ENCODE measurements at regions not wholly inside any gene's neighbourhood (a gene's known extent, or its start where the extent isn't known, plus 50 kb on each side); places are given as distances from the start of the nearest gene placed in this dataset.

GRCh38 chr15:66996094-66996493 lies 69.3 kb upstream of the SMAD3 start (continued):
- no peak for TF ChIP-seq PRDM15 (CRISPR knock-in tag; IDR thresholded peaks at IDR 0.05)

- in situ Hi-C loops (cut with MboI) (no loop called here), intact Hi-C loops (cut with micrococcal nuclease; ENCODE audit: unreplicated experiment) (no loop called here)
- no peak for FAIRE-seq
- Histone ChIP-seq H4K20me1 (ENCODE audit: control insufficient read depth, insufficient read depth) (no peaks in the 10 kb centered on the region), H3K79me2 (ENCODE audit: control insufficient read depth, insufficient read depth, low read length) (no peaks in the 10 kb centered on the region), H3K27me3 (replicated peaks in 1 of 2; ENCODE audit: control insufficient read depth in 2 of 2, insufficient read depth in 2 of 2, low read length in 1 of 2) (no peaks in the 10 kb centered on the region; a peak in 1 of 4 replicates), H3K4me1 (ENCODE audit: control insufficient read depth, insufficient read depth, low read length) (no peaks in the 10 kb centered on the region), H3K36me3 (ENCODE audit: control insufficient read depth in 2 of 2, insufficient read depth in 2 of 2, low read length in 1 of 2) (no peaks in the 10 kb centered on the region), H3K9ac (ENCODE audit: control insufficient read depth, insufficient read depth, low read length) (no peak overlapping the region), H3K9me3 (replicated peaks; ENCODE audit: control insufficient read depth, insufficient read depth, low read length) (no peaks in the 10 kb centered on the region; the same call in 2 of the 3 replicates), H3K27ac (ENCODE audit: control insufficient read depth, insufficient read depth) (no peak overlapping the region), H3K4me2 (ENCODE audit: control insufficient read depth, insufficient read depth) (no peak overlapping the region), H3K4me3 (no peak overlapping the region), H2AFZ (ENCODE audit: control insufficient read depth, low read depth, low read length) (no peak overlapping the region)
- DNase-seq (ENCODE audit: low read depth, low spot score), result no peak
- no TSS peak for BruUV-seq (replicated peaks)
- ATAC-seq, result no peak
- RAD21 ChIA-PET (ENCODE audit: unreplicated experiment), result no interaction called here
- CTCF ChIA-PET, result no interaction called here
- 0% methylated on average over 3 of the region's 3 CpGs for WGBS (ENCODE audit: insufficient coverage, insufficient replicate concordance, low lambda C conversion rate, missing lambda C conversion rate)
- SMC1A ChIA-PET (ENCODE audit: uncharacterized antibody, unreplicated experiment), result no interaction called here
- POLR2A ChIA-PET, result no interaction called here
- TF ChIP-seq ATF7 (IDR thresholded peaks at IDR 0.05; ENCODE audit: low read depth) (no peak), JUNB (IDR thresholded peaks at IDR 0.05) (no peak), MYC (IDR thresholded peaks at IDR 0.05; ENCODE audit: insufficient read depth, insufficient read length, insufficient replicate concordance, low read length, severe bottlenecking) (no peak), KLF5 (IDR thresholded peaks at IDR 0.05; ENCODE audit: partially characterized antibody) (no peak), ZBED1 (IDR thresholded peaks at IDR 0.05; ENCODE audit: borderline replicate concordance) (no peak)
- TF ChIP-seq, protein P1, sequence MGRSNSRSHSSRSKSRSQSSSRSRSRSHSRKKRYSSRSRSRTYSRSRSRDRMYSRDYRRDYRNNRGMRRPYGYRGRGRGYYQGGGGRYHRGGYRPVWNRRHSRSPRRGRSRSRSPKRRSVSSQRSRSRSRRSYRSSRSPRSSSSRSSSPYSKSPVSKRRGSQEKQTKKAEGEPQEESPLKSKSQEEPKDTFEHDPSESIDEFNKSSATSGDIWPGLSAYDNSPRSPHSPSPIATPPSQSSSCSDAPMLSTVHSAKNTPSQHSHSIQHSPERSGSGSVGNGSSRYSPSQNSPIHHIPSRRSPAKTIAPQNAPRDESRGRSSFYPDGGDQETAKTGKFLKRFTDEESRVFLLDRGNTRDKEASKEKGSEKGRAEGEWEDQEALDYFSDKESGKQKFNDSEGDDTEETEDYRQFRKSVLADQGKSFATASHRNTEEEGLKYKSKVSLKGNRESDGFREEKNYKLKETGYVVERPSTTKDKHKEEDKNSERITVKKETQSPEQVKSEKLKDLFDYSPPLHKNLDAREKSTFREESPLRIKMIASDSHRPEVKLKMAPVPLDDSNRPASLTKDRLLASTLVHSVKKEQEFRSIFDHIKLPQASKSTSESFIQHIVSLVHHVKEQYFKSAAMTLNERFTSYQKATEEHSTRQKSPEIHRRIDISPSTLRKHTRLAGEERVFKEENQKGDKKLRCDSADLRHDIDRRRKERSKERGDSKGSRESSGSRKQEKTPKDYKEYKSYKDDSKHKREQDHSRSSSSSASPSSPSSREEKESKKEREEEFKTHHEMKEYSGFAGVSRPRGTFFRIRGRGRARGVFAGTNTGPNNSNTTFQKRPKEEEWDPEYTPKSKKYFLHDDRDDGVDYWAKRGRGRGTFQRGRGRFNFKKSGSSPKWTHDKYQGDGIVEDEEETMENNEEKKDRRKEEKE (IDR thresholded peaks at IDR 0.05), result no peak
- TF ChIP-seq, protein P2, sequence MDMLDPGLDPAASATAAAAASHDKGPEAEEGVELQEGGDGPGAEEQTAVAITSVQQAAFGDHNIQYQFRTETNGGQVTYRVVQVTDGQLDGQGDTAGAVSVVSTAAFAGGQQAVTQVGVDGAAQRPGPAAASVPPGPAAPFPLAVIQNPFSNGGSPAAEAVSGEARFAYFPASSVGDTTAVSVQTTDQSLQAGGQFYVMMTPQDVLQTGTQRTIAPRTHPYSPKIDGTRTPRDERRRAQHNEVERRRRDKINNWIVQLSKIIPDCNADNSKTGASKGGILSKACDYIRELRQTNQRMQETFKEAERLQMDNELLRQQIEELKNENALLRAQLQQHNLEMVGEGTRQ (IDR thresholded peaks at IDR 0.05; ENCODE audit: borderline replicate concordance, low read depth, low read length), result no peak
- TF ChIP-seq, protein P3, sequence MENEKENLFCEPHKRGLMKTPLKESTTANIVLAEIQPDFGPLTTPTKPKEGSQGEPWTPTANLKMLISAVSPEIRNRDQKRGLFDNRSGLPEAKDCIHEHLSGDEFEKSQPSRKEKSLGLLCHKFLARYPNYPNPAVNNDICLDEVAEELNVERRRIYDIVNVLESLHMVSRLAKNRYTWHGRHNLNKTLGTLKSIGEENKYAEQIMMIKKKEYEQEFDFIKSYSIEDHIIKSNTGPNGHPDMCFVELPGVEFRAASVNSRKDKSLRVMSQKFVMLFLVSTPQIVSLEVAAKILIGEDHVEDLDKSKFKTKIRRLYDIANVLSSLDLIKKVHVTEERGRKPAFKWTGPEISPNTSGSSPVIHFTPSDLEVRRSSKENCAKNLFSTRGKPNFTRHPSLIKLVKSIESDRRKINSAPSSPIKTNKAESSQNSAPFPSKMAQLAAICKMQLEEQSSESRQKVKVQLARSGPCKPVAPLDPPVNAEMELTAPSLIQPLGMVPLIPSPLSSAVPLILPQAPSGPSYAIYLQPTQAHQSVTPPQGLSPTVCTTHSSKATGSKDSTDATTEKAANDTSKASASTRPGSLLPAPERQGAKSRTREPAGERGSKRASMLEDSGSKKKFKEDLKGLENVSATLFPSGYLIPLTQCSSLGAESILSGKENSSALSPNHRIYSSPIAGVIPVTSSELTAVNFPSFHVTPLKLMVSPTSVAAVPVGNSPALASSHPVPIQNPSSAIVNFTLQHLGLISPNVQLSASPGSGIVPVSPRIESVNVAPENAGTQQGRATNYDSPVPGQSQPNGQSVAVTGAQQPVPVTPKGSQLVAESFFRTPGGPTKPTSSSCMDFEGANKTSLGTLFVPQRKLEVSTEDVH (IDR thresholded peaks at IDR 0.05; ENCODE audit: low read depth, partially characterized antibody), result no peak
- TF ChIP-seq, protein P4, sequence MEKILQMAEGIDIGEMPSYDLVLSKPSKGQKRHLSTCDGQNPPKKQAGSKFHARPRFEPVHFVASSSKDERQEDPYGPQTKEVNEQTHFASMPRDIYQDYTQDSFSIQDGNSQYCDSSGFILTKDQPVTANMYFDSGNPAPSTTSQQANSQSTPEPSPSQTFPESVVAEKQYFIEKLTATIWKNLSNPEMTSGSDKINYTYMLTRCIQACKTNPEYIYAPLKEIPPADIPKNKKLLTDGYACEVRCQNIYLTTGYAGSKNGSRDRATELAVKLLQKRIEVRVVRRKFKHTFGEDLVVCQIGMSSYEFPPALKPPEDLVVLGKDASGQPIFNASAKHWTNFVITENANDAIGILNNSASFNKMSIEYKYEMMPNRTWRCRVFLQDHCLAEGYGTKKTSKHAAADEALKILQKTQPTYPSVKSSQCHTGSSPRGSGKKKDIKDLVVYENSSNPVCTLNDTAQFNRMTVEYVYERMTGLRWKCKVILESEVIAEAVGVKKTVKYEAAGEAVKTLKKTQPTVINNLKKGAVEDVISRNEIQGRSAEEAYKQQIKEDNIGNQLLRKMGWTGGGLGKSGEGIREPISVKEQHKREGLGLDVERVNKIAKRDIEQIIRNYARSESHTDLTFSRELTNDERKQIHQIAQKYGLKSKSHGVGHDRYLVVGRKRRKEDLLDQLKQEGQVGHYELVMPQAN (conservative IDR thresholded peaks at IDR 0.05), result no peak
These were observed 68.2 kb upstream of the SMAD3 start for GRCh38 chr15:66997212-66997611.
